Suprapubic skin (tissue), 3 donors: ENCODE measurements at regions not wholly inside any gene's neighbourhood (a gene's known extent, or its start where the extent isn't known, plus 50 kb on each side); places are given as distances from the start of the nearest gene placed in this dataset.

ENCODE experiments used
- CTCF ChIP-seq, 2 donors: fragments of 200-600 bp in 1 of 2; fragments of 450-650 bp in 1 of 2; sonication (generic) in 1 of 2; IDR thresholded peaks; one replicate each; pipeline ENCODE4 v1.5.1; 2016 to 2019; ENCODE audit warnings: antibody characterized with exemption in 2 of 2, mild to moderate bottlenecking in 1 of 2, moderate library complexity in 1 of 2
- POLR2A ChIP-seq, 2 donors: fragments of 450-650 bp; IDR thresholded peaks; one replicate each; pipeline ENCODE4 v1.6.1; 2017; ENCODE audit warnings: antibody characterized with exemption in 2 of 2, mild to moderate bottlenecking in 2 of 2, moderate library complexity in 2 of 2

- TF ChIP-seq CTCF (IDR thresholded peaks at IDR 0.05) (no peak), POLR2A (IDR thresholded peaks at IDR 0.05) (no peak)
Observed at GRCh38 chr5:68947986-68948385, 145.8 kb upstream of the SLC30A5 start.
